Effector memory CD8-positive, alpha-beta T cell (primary cell): ENCODE measurements at regions not wholly inside any gene's neighbourhood (a gene's known extent, or its start where the extent isn't known, plus 50 kb on each side); places are given as distances from the start of the nearest gene placed in this dataset.

ENCODE experiments used
- ATAC-seq: fragments of 150-1000 bp; cut with Tn5 transposase; replicated peaks from 2 replicates; pipeline ENCODE4 v1.10.0; 2021; ENCODE audit warnings: mild to moderate bottlenecking, moderate library complexity
- DNase-seq, 3 experiments: peaks; one replicate each; pipeline ENCODE4 v3.0.0; 2021
- H3K27ac Mint-ChIP-seq, 2 donors: one replicate each; pipeline ENCODE4 v1.8.0; 2022; ENCODE audit warnings: mild to moderate bottlenecking in 2 of 2, mixed read lengths in 2 of 2, moderate library complexity in 2 of 2
- H3K27me3 Mint-ChIP-seq, 2 donors: one replicate each; pipeline ENCODE4 v1.8.0; 2022; ENCODE audit warnings: mixed read lengths in 2 of 2
- H3K36me3 Mint-ChIP-seq: one replicate; pipeline ENCODE4 v1.8.0; 2022; ENCODE audit warnings: mild to moderate bottlenecking, moderate library complexity, mixed read lengths; ENCODE audit not compliant: insufficient read depth
- H3K4me1 Mint-ChIP-seq, 2 donors: one replicate each; pipeline ENCODE4 v1.8.0; 2022; ENCODE audit warnings: low read depth in 2 of 2, mixed read lengths in 2 of 2
- H3K4me3 Mint-ChIP-seq, 2 donors: one replicate each; pipeline ENCODE4 v1.8.0; 2022; ENCODE audit warnings: mild to moderate bottlenecking in 2 of 2, mixed read lengths in 2 of 2, moderate library complexity in 2 of 2
- H3K9me3 Mint-ChIP-seq, 2 donors: one replicate each; pipeline ENCODE4 v1.8.0; 2022; ENCODE audit warnings: mixed read lengths in 2 of 2

GRCh38 chr2:157105372-157105771 is 152.1 kb upstream of the GALNT5 start:
- Mint-ChIP-seq H3K36me3 (no peaks in the 10 kb centered on the region), H3K4me3 (no peak overlapping the region), H3K4me1 (no peaks in the 10 kb centered on the region), H3K27me3 (peaks cover 0 to 4% of the 10 kb centered on the region in 2 donors), H3K9me3 (peaks cover 0 to 26% of the 10 kb centered on the region in 2 donors), H3K27ac (no peak overlapping the region)
- DNase-seq (no peak), ATAC-seq (no peak)

GRCh38 chr2:157106950-157107349 is 150.6 kb upstream of the GALNT5 start:
- peaks cover 4 to 24% of the 10 kb centered on the region in 2 donors for H3K9me3 Mint-ChIP-seq
- no peak for ATAC-seq

GRCh38 chr2:157107460-157107859 is 150.0 kb upstream of the GALNT5 start:
- Mint-ChIP-seq H3K9me3 (peaks cover 4 to 21% of the 10 kb centered on the region in 2 donors), H3K4me3 (no peak overlapping the region), H3K4me1 (no peaks in the 10 kb centered on the region), H3K27ac (no peak overlapping the region), H3K36me3 (no peaks in the 10 kb centered on the region), H3K27me3 (peaks cover 0 to 4% of the 10 kb centered on the region in 2 donors)
- no peak for ATAC-seq
- no peak for DNase-seq

More at GRCh38 chr2:157106950-157107349, 150.6 kb upstream of the GALNT5 start:
- no peak for DNase-seq
- Mint-ChIP-seq H3K36me3 (no peaks in the 10 kb centered on the region), H3K4me1 (no peaks in the 10 kb centered on the region), H3K4me3 (no peak overlapping the region), H3K27me3 (peaks cover 0 to 4% of the 10 kb centered on the region in 2 donors), H3K27ac (no peak overlapping the region)

- no peaks in the 10 kb centered on the region for H3K36me3 Mint-ChIP-seq
- ATAC-seq (no peak), DNase-seq (no peak)
- H3K27me3 Mint-ChIP-seq = peaks cover 0 to 4% of the 10 kb centered on the region in 2 donors
- H3K4me3 Mint-ChIP-seq = no peak overlapping the region
- H3K4me1 Mint-ChIP-seq = no peaks in the 10 kb centered on the region
- H3K9me3 Mint-ChIP-seq = peaks cover 4 to 21% of the 10 kb centered on the region in 2 donors
- no peak overlapping the region for H3K27ac Mint-ChIP-seq
Observed at GRCh38 chr2:157107877-157108276, 149.6 kb upstream of the GALNT5 start.

- peaks cover 5 to 17% of the 10 kb centered on the region in 2 donors for H3K27me3 Mint-ChIP-seq
- H3K4me3 Mint-ChIP-seq = no peak overlapping the region
- H3K4me1 Mint-ChIP-seq = no peaks in the 10 kb centered on the region
- H3K9me3 Mint-ChIP-seq = peaks cover 0 to 5% of the 10 kb centered on the region in 2 donors
- no peaks in the 10 kb centered on the region for H3K36me3 Mint-ChIP-seq
- no peak for DNase-seq
- no peak for ATAC-seq
- no peak overlapping the region for H3K27ac Mint-ChIP-seq
Observed at GRCh38 chr2:157122776-157123175, 134.7 kb upstream of the GALNT5 start.

- no peak for DNase-seq
- H3K4me3 Mint-ChIP-seq = no peak overlapping the region
- H3K27me3 Mint-ChIP-seq = peaks cover 6 to 22% of the 10 kb centered on the region in 2 donors
- no peak for ATAC-seq
- H3K27ac Mint-ChIP-seq = no peak overlapping the region
- no peaks in the 10 kb centered on the region for H3K4me1 Mint-ChIP-seq
- H3K9me3 Mint-ChIP-seq = no peaks in the 10 kb centered on the region
- no peaks in the 10 kb centered on the region for H3K36me3 Mint-ChIP-seq
Observed at GRCh38 chr2:157124731-157125130, 132.8 kb upstream of the GALNT5 start.

- no peak overlapping the region for H3K4me3 Mint-ChIP-seq
- H3K27ac Mint-ChIP-seq = no peak overlapping the region
- H3K9me3 Mint-ChIP-seq = peaks cover 0 to 2% of the 10 kb centered on the region in 2 donors
- DNase-seq (no peak), ATAC-seq (no peak)
- peaks cover 6 to 22% of the 10 kb centered on the region in 2 donors for H3K27me3 Mint-ChIP-seq
- H3K36me3 Mint-ChIP-seq = no peaks in the 10 kb centered on the region
- no peaks in the 10 kb centered on the region for H3K4me1 Mint-ChIP-seq
Observed at GRCh38 chr2:157125685-157126084, 131.8 kb upstream of the GALNT5 start.

- DNase-seq (no peak), ATAC-seq (no peak)
- Mint-ChIP-seq H3K27me3 (peaks cover 6 to 22% of the 10 kb centered on the region in 2 donors), H3K27ac (no peak overlapping the region), H3K4me1 (no peaks in the 10 kb centered on the region), H3K36me3 (no peaks in the 10 kb centered on the region), H3K4me3 (no peak overlapping the region), H3K9me3 (peaks cover 2 to 7% of the 10 kb centered on the region in 2 donors)
Observed at GRCh38 chr2:157127249-157128012, 130.1 kb upstream of the GALNT5 start.

GRCh38 chr2:157143901-157144300 is 113.6 kb upstream of the GALNT5 start:
- peaks cover 7 to 28% of the 10 kb centered on the region in 2 donors for H3K27me3 Mint-ChIP-seq
- DNase-seq (no peak), ATAC-seq (no peak)
- H3K27ac Mint-ChIP-seq = no peak overlapping the region
- no peaks in the 10 kb centered on the region for H3K4me1 Mint-ChIP-seq
- no peaks in the 10 kb centered on the region for H3K36me3 Mint-ChIP-seq
- H3K4me3 Mint-ChIP-seq = no peak overlapping the region
- H3K9me3 Mint-ChIP-seq = peaks cover 3 to 7% of the 10 kb centered on the region in 2 donors

GRCh38 chr2:157149270-157149669 is 108.2 kb upstream of the GALNT5 start:
- no peaks in the 10 kb centered on the region for H3K36me3 Mint-ChIP-seq
- H3K4me1 Mint-ChIP-seq = no peaks in the 10 kb centered on the region
- DNase-seq (no peak), ATAC-seq (no peak)
- H3K27me3 Mint-ChIP-seq = peaks cover 5 to 12% of the 10 kb centered on the region in 2 donors
- H3K4me3 Mint-ChIP-seq = no peak overlapping the region
- no peaks in the 10 kb centered on the region for H3K9me3 Mint-ChIP-seq
- H3K27ac Mint-ChIP-seq = no peak overlapping the region

GRCh38 chr2:157150747-157151146 is 106.8 kb upstream of the GALNT5 start:
- Mint-ChIP-seq H3K27me3 (peaks cover 0 to 18% of the 10 kb centered on the region in 2 donors), H3K9me3 (no peaks in the 10 kb centered on the region), H3K4me3 (no peak overlapping the region), H3K4me1 (no peaks in the 10 kb centered on the region), H3K36me3 (no peaks in the 10 kb centered on the region), H3K27ac (no peak overlapping the region)
- no peak for ATAC-seq
- no peak for DNase-seq

GRCh38 chr2:157152362-157152761 is 105.1 kb upstream of the GALNT5 start:
- no peak for DNase-seq
- Mint-ChIP-seq H3K27me3 (peaks cover 0 to 17% of the 10 kb centered on the region in 2 donors), H3K36me3 (no peaks in the 10 kb centered on the region), H3K9me3 (no peaks in the 10 kb centered on the region), H3K27ac (no peak overlapping the region), H3K4me3 (no peak overlapping the region), H3K4me1 (no peaks in the 10 kb centered on the region)
- no peak for ATAC-seq

GRCh38 chr2:157155992-157156391 is 101.5 kb upstream of the GALNT5 start:
- no peaks in the 10 kb centered on the region for H3K9me3 Mint-ChIP-seq
- no peak overlapping the region for H3K4me3 Mint-ChIP-seq
- no peak for DNase-seq
- peaks cover 0 to 10% of the 10 kb centered on the region in 2 donors for H3K27me3 Mint-ChIP-seq
- H3K4me1 Mint-ChIP-seq = no peaks in the 10 kb centered on the region
- H3K27ac Mint-ChIP-seq = no peak overlapping the region
- no peak for ATAC-seq
- H3K36me3 Mint-ChIP-seq = no peaks in the 10 kb centered on the region

GRCh38 chr2:157158111-157158510 is 99.4 kb upstream of the GALNT5 start:
- Mint-ChIP-seq H3K9me3 (no peaks in the 10 kb centered on the region), H3K27ac (no peak overlapping the region), H3K27me3 (peaks cover 0 to 10% of the 10 kb centered on the region in 2 donors), H3K4me1 (no peaks in the 10 kb centered on the region), H3K36me3 (no peaks in the 10 kb centered on the region), H3K4me3 (no peak overlapping the region)
- no peak for ATAC-seq
- DNase-seq = no peak
